ENCODE measurements at regions not wholly inside any gene's neighbourhood (a gene's known extent, or its start where the extent isn't known, plus 50 kb on each side); places are given as distances from the start of the nearest gene placed in this dataset.

DNA sequence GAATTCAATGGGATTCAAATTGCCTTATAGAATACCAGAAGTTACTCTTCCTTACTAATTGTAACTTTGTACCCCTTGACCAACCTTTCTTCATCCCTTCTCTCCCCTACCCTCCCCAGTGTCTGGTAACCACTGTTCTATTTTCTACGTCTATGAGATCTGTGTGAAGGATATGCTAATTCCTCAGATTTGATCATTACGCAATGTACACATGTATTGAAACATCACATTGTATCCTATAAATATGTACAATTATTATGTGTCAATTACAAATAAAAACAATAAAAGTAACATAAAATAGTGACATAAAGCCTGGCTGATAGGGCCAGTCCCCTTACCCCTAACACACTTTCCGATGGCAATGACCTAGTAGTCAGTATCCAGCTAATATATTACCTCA is 95.1 kb upstream of the GRIA3 start:
- H3K36me3 ChIP-seq (replicated peaks in 1 of 2; ENCODE audit: control extremely low read depth in 1 of 2, control insufficient read depth in 1 of 2, extremely low read depth in 1 of 2, insufficient read depth in 2 of 2, low read length in 1 of 2): no peaks in the 10 kb centered on the region
- no peak overlapping the region for H3K9ac ChIP-seq (ENCODE audit: low read length)
- no peak overlapping the region for H2AFZ ChIP-seq (ENCODE audit: insufficient read depth, low read depth, low read length, poor library complexity, severe bottlenecking)
- H3K27me3 ChIP-seq (replicated peaks in 1 of 4; ENCODE audit: control extremely low read depth in 1 of 4, control insufficient read depth in 3 of 4, insufficient read depth in 4 of 4, low read length in 3 of 4): no peaks in the 10 kb centered on the region
- no peak for ATAC-seq (ENCODE audit: low read depth)
- POLR2A ChIA-PET: no interaction called here
- H3K27ac ChIP-seq (ENCODE audit: low read length in 2 of 2): no peak overlapping the region
- no peaks in the 10 kb centered on the region for H4K20me1 ChIP-seq (ENCODE audit: control insufficient read depth, insufficient read depth, low read length, poor library complexity, severe bottlenecking)
- no peak overlapping the region for H3K4me3 Mint-ChIP-seq
- no peaks in the 10 kb centered on the region for H3K4me1 ChIP-seq (ENCODE audit: control insufficient read depth in 2 of 2, insufficient read depth in 2 of 2, low read length in 2 of 2)
- intact Hi-C loops (cut with micrococcal nuclease): no loop called here
- no peak overlapping the region for H3K4me2 ChIP-seq (replicated peaks; ENCODE audit: low read depth, low read length, poor library complexity, severe bottlenecking)
- no CpG with 5 or more reads among the region's 3 CpGs for WGBS (ENCODE audit: insufficient coverage)
- no peak overlapping the region for H3K27ac Mint-ChIP-seq
- no peak overlapping the region for H3K4me3 ChIP-seq (ENCODE audit: control extremely low read depth in 1 of 5, extremely low read depth in 1 of 5, insufficient read depth in 1 of 5, low read depth in 2 of 5, low read length in 4 of 5)
- CTCF ChIA-PET: no interaction called here
- H3K4me1 Mint-ChIP-seq: no peaks in the 10 kb centered on the region
- TF ChIP-seq EZH2 (IDR thresholded peaks at IDR 0.05; ENCODE audit: borderline replicate concordance, insufficient read depth, low read depth, low read length, poor library complexity, severe bottlenecking): no peak
- H3K27me3 Mint-ChIP-seq: no peaks in the 10 kb centered on the region
- no peaks in the 10 kb centered on the region for H3K79me2 ChIP-seq (ENCODE audit: control insufficient read depth, insufficient read depth, low read length)
- H3K9me3 ChIP-seq (ENCODE audit: control extremely low read depth in 1 of 3, control insufficient read depth in 2 of 3, insufficient read depth in 1 of 3, low read length in 2 of 3): no peaks in the 10 kb centered on the region
- H3K9me3 Mint-ChIP-seq (ENCODE audit: insufficient read depth): no peaks in the 10 kb centered on the region
- no peak for DNase-seq

DNA sequence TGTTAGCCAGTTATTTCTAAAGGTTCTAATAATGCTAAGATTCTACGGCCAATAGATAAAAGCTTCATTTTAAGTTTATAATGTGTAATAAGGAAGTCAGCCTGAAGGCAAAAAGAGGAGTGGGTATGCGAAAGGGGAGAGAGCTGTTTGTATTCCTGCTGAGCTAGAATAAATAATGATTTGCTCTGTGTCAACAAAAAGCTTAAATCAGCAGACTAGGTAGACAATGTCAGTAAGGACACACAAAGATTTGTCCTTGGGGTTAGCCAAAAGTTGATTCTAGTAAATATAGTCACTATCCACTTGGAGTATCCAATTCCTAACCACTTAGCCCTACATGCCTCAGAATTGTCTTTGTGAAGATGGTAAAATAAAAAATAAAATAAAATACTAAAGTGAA is 90.3 kb upstream of the GRIA3 start:
- Mint-ChIP-seq H3K27ac (no peak overlapping the region), H3K4me3 (no peak overlapping the region)

More for the DNA sequence above, 90.3 kb upstream of the GRIA3 start:
- no peaks in the 10 kb centered on the region for H3K36me3 ChIP-seq (replicated peaks in 1 of 2; ENCODE audit: control extremely low read depth in 1 of 2, control insufficient read depth in 1 of 2, extremely low read depth in 1 of 2, insufficient read depth in 2 of 2, low read length in 1 of 2)
- no peak overlapping the region for H3K27ac ChIP-seq (ENCODE audit: low read length in 2 of 2)
- no peak overlapping the region for H3K9ac ChIP-seq (ENCODE audit: low read length)
- DNase-seq (no peak), ATAC-seq (ENCODE audit: low read depth) (no peak)
- Mint-ChIP-seq H3K4me1 (no peaks in the 10 kb centered on the region), H3K9me3 (ENCODE audit: insufficient read depth) (no peaks in the 10 kb centered on the region), H3K27me3 (no peaks in the 10 kb centered on the region)
- ChIA-PET CTCF (no interaction called here), POLR2A (no interaction called here)
- H4K20me1 ChIP-seq (ENCODE audit: control insufficient read depth, insufficient read depth, low read length, poor library complexity, severe bottlenecking): no peaks in the 10 kb centered on the region
- no peaks in the 10 kb centered on the region for H3K79me2 ChIP-seq (ENCODE audit: control insufficient read depth, insufficient read depth, low read length)
- H3K9me3 ChIP-seq (ENCODE audit: control extremely low read depth in 1 of 3, control insufficient read depth in 2 of 3, insufficient read depth in 1 of 3, low read length in 2 of 3): no peaks in the 10 kb centered on the region
- no peak overlapping the region for H3K4me3 ChIP-seq (ENCODE audit: control extremely low read depth in 1 of 5, extremely low read depth in 1 of 5, insufficient read depth in 1 of 5, low read depth in 2 of 5, low read length in 4 of 5)
- WGBS (ENCODE audit: insufficient coverage): no CpG with 5 or more reads among the region's 2 CpGs
- no peak for TF ChIP-seq EZH2 (IDR thresholded peaks at IDR 0.05; ENCODE audit: borderline replicate concordance, insufficient read depth, low read depth, low read length, poor library complexity, severe bottlenecking)
- TF ChIP-seq, protein P1, sequence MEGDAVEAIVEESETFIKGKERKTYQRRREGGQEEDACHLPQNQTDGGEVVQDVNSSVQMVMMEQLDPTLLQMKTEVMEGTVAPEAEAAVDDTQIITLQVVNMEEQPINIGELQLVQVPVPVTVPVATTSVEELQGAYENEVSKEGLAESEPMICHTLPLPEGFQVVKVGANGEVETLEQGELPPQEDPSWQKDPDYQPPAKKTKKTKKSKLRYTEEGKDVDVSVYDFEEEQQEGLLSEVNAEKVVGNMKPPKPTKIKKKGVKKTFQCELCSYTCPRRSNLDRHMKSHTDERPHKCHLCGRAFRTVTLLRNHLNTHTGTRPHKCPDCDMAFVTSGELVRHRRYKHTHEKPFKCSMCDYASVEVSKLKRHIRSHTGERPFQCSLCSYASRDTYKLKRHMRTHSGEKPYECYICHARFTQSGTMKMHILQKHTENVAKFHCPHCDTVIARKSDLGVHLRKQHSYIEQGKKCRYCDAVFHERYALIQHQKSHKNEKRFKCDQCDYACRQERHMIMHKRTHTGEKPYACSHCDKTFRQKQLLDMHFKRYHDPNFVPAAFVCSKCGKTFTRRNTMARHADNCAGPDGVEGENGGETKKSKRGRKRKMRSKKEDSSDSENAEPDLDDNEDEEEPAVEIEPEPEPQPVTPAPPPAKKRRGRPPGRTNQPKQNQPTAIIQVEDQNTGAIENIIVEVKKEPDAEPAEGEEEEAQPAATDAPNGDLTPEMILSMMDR (IDR thresholded peaks at IDR 0.05): no peak
- H3K27me3 ChIP-seq (replicated peaks in 1 of 4; ENCODE audit: control extremely low read depth in 1 of 4, control insufficient read depth in 3 of 4, insufficient read depth in 4 of 4, low read length in 3 of 4): no peaks in the 10 kb centered on the region
- no peaks in the 10 kb centered on the region for H3K4me1 ChIP-seq (ENCODE audit: control insufficient read depth in 2 of 2, insufficient read depth in 2 of 2, low read length in 2 of 2)
- intact Hi-C loops (cut with micrococcal nuclease): no loop called here
- no peak overlapping the region for H3K4me2 ChIP-seq (replicated peaks; ENCODE audit: low read depth, low read length, poor library complexity, severe bottlenecking)
- H2AFZ ChIP-seq (ENCODE audit: insufficient read depth, low read depth, low read length, poor library complexity, severe bottlenecking): no peak overlapping the region

Measured in B cell (primary cell).